ENCODE measurements at regions not wholly inside any gene's neighbourhood (a gene's known extent, or its start where the extent isn't known, plus 50 kb on each side); places are given as distances from the start of the nearest gene placed in this dataset.

GRCh38 chr9:549455-549997, 292.0 kb upstream of the DMRT1 start:
- no peak for FAIRE-seq
- DNase-seq (ENCODE audit: extremely low spot score, insufficient read length, low read depth): no peak

GRCh38 chr9:550333-550732, 291.2 kb upstream of the DMRT1 start:
- FAIRE-seq (no peak), DNase-seq (ENCODE audit: extremely low spot score, insufficient read length, low read depth) (no peak)

GRCh38 chr9:551986-552929, 289.2 kb upstream of the DMRT1 start:
- DNase-seq (ENCODE audit: extremely low spot score, insufficient read length, low read depth) (no peak), FAIRE-seq (no peak)

- FAIRE-seq (no peak), DNase-seq (ENCODE audit: extremely low spot score, insufficient read length, low read depth) (no peak)
These were observed 286.0 kb upstream of the DMRT1 start for GRCh38 chr9:555493-555892.

GRCh38 chr9:556199-556598, 285.3 kb upstream of the DMRT1 start:
- DNase-seq (ENCODE audit: extremely low spot score, insufficient read length, low read depth): no peak

GRCh38 chr9:556675-557074, 284.8 kb upstream of the DMRT1 start:
- FAIRE-seq: no peak
- no peak for DNase-seq (ENCODE audit: extremely low spot score, insufficient read length, low read depth)

More at GRCh38 chr9:556199-556598, 285.3 kb upstream of the DMRT1 start:
- no peak for FAIRE-seq

- FAIRE-seq (no peak), DNase-seq (ENCODE audit: extremely low spot score, insufficient read length, low read depth) (no peak)
These were observed 283.8 kb upstream of the DMRT1 start for GRCh38 chr9:557601-558201.

GRCh38 chr9:561427-561826, 280.1 kb upstream of the DMRT1 start:
- DNase-seq (ENCODE audit: extremely low spot score, insufficient read length, low read depth) (no peak), FAIRE-seq (no peak)

GRCh38 chr9:563200-563599, 278.3 kb upstream of the DMRT1 start:
- FAIRE-seq (no peak), DNase-seq (ENCODE audit: extremely low spot score, insufficient read length, low read depth) (no peak)

GRCh38 chr9:565528-565927, 276.0 kb upstream of the DMRT1 start:
- no peak for DNase-seq (ENCODE audit: extremely low spot score, insufficient read length, low read depth)
- FAIRE-seq: no peak

- FAIRE-seq (peak; percentile 91), DNase-seq (ENCODE audit: extremely low spot score, insufficient read length, low read depth) (no peak)
These were observed 274.3 kb upstream of the DMRT1 start for GRCh38 chr9:567128-567746.

GRCh38 chr9:567747-568305, 273.7 kb upstream of the DMRT1 start:
- DNase-seq (ENCODE audit: extremely low spot score, insufficient read length, low read depth): no peak
- FAIRE-seq: no peak

GRCh38 chr9:569296-569695, 272.2 kb upstream of the DMRT1 start:
- DNase-seq (ENCODE audit: extremely low spot score, insufficient read length, low read depth) (no peak), FAIRE-seq (no peak)

GRCh38 chr9:570187-570586, 271.3 kb upstream of the DMRT1 start:
- no peak for FAIRE-seq
- no peak for DNase-seq (ENCODE audit: extremely low spot score, insufficient read length, low read depth)

- DNase-seq (ENCODE audit: extremely low spot score, insufficient read length, low read depth) (no peak), FAIRE-seq (no peak)
These were observed 270.4 kb upstream of the DMRT1 start for GRCh38 chr9:571066-571465.

- DNase-seq (ENCODE audit: extremely low spot score, insufficient read length, low read depth) (no peak), FAIRE-seq (no peak)
These were observed 269.8 kb upstream of the DMRT1 start for GRCh38 chr9:571741-572140.

- FAIRE-seq (no peak), DNase-seq (ENCODE audit: extremely low spot score, insufficient read length, low read depth) (no peak)
These were observed 267.6 kb upstream of the DMRT1 start for GRCh38 chr9:573691-574410.

GRCh38 chr9:575139-575538, 266.4 kb upstream of the DMRT1 start:
- FAIRE-seq: no peak
- no peak for DNase-seq (ENCODE audit: extremely low spot score, insufficient read length, low read depth)

GRCh38 chr9:580652-581342, 260.7 kb upstream of the DMRT1 start:
- FAIRE-seq: no peak
- no peak for DNase-seq (ENCODE audit: extremely low spot score, insufficient read length, low read depth)

Data from GM18507 (cell line).